ENCODE measurements at regions not wholly inside any gene's neighbourhood (a gene's known extent, or its start where the extent isn't known, plus 50 kb on each side); places are given as distances from the start of the nearest gene placed in this dataset.
A peak's percentile ranks its signal among the peaks of the same experiment; 100 is the strongest.

GRCh38 chr15:38058596-38059075 lies 124.2 kb downstream of the TMCO5A start:
- DNase-seq = no peak
- CTCF ChIA-PET = no interaction called here
- no peaks in the 10 kb centered on the region for H3K36me3 Mint-ChIP-seq

GRCh38 chr15:38059665-38060064 lies 125.2 kb downstream of the TMCO5A start:
- H3K27me3 Mint-ChIP-seq = peaks cover 4% of the 10 kb centered on the region
- no peak for DNase-seq
- no peak overlapping the region for H3K4me3 Mint-ChIP-seq
- no peaks in the 10 kb centered on the region for H3K9me3 Mint-ChIP-seq
- no peaks in the 10 kb centered on the region for H3K4me1 Mint-ChIP-seq
- no peaks in the 10 kb centered on the region for H3K36me3 Mint-ChIP-seq
- CTCF ChIA-PET = no interaction called here
- H3K27ac Mint-ChIP-seq = no peak overlapping the region

More at GRCh38 chr15:38058596-38059075, 124.2 kb downstream of the TMCO5A start:
- Mint-ChIP-seq H3K27me3 (peaks cover 4% of the 10 kb centered on the region), H3K9me3 (no peaks in the 10 kb centered on the region), H3K27ac (no peak overlapping the region), H3K4me1 (no peaks in the 10 kb centered on the region), H3K4me3 (no peak overlapping the region)

- no peaks in the 10 kb centered on the region for H3K9me3 Mint-ChIP-seq
- CTCF ChIA-PET = no interaction called here
- H3K36me3 Mint-ChIP-seq = no peaks in the 10 kb centered on the region
- H3K27me3 Mint-ChIP-seq = peaks cover 4% of the 10 kb centered on the region
- no peak overlapping the region for H3K27ac Mint-ChIP-seq
- H3K4me3 Mint-ChIP-seq = no peak overlapping the region
- no peaks in the 10 kb centered on the region for H3K4me1 Mint-ChIP-seq
- DNase-seq = no peak
Measured at GRCh38 chr15:38061856-38062649, 127.6 kb downstream of the TMCO5A start.

- CTCF ChIA-PET = no interaction called here
- H3K27ac Mint-ChIP-seq = no peak overlapping the region
- no peak overlapping the region for H3K4me3 Mint-ChIP-seq
- peaks cover 4% of the 10 kb centered on the region for H3K27me3 Mint-ChIP-seq
- H3K9me3 Mint-ChIP-seq = no peaks in the 10 kb centered on the region
- no peaks in the 10 kb centered on the region for H3K36me3 Mint-ChIP-seq
- DNase-seq = no peak
- H3K4me1 Mint-ChIP-seq = no peaks in the 10 kb centered on the region
Measured at GRCh38 chr15:38062696-38063095, 128.3 kb downstream of the TMCO5A start.

GRCh38 chr15:38065721-38066345 lies 131.4 kb downstream of the TMCO5A start:
- H3K36me3 Mint-ChIP-seq = no peaks in the 10 kb centered on the region
- H3K27me3 Mint-ChIP-seq = peaks cover 19% of the 10 kb centered on the region
- no peaks in the 10 kb centered on the region for H3K9me3 Mint-ChIP-seq
- H3K4me3 Mint-ChIP-seq = no peak overlapping the region
- peaks cover 7% of the 10 kb centered on the region for H3K4me1 Mint-ChIP-seq
- DNase-seq = no peak
- no peak overlapping the region for H3K27ac Mint-ChIP-seq
- CTCF ChIA-PET = no interaction called here

GRCh38 chr15:38066612-38067011 lies 132.2 kb downstream of the TMCO5A start:
- H3K36me3 Mint-ChIP-seq = no peaks in the 10 kb centered on the region
- CTCF ChIA-PET = no interaction called here
- H3K4me3 Mint-ChIP-seq = no peak overlapping the region
- H3K9me3 Mint-ChIP-seq = no peaks in the 10 kb centered on the region
- H3K27ac Mint-ChIP-seq = no peak overlapping the region
- DNase-seq = no peak
- peaks cover 23% of the 10 kb centered on the region for H3K27me3 Mint-ChIP-seq
- H3K4me1 Mint-ChIP-seq = peaks cover 7% of the 10 kb centered on the region

- H3K9me3 Mint-ChIP-seq = no peaks in the 10 kb centered on the region
- H3K27ac Mint-ChIP-seq = no peak overlapping the region
- no peak overlapping the region for H3K4me3 Mint-ChIP-seq
- peaks cover 45% of the 10 kb centered on the region for H3K27me3 Mint-ChIP-seq
- DNase-seq = peak; percentile 33
- H3K36me3 Mint-ChIP-seq = no peaks in the 10 kb centered on the region
- H3K4me1 Mint-ChIP-seq = peaks cover 18% of the 10 kb centered on the region
- CTCF ChIA-PET = interaction anchor here (0.6 kb wide), 1 partner anchor 72 kb away, joined by 3 read pairs; no protein-coding TSS in a partner anchor
Measured at GRCh38 chr15:38068626-38069391, 134.4 kb downstream of the TMCO5A start.

GRCh38 chr15:38069511-38070011 lies 135.1 kb downstream of the TMCO5A start:
- CTCF ChIA-PET = interaction anchor here (0.6 kb wide), 1 partner anchor 73 kb away, joined by 3 read pairs; no protein-coding TSS in a partner anchor
- Mint-ChIP-seq H3K36me3 (no peaks in the 10 kb centered on the region), H3K9me3 (no peaks in the 10 kb centered on the region), H3K4me3 (no peak overlapping the region), H3K27me3 (peaks cover 52% of the 10 kb centered on the region), H3K4me1 (peaks cover 18% of the 10 kb centered on the region), H3K27ac (no peak overlapping the region)
- DNase-seq = no peak

- CTCF ChIA-PET = no interaction called here
- peaks cover 55% of the 10 kb centered on the region for H3K27me3 Mint-ChIP-seq
- H3K9me3 Mint-ChIP-seq = no peaks in the 10 kb centered on the region
- H3K36me3 Mint-ChIP-seq = no peaks in the 10 kb centered on the region
- no peak overlapping the region for H3K4me3 Mint-ChIP-seq
- DNase-seq = no peak
- no peak overlapping the region for H3K27ac Mint-ChIP-seq
- peaks cover 18% of the 10 kb centered on the region for H3K4me1 Mint-ChIP-seq
Measured at GRCh38 chr15:38070778-38071177, 136.3 kb downstream of the TMCO5A start.

GRCh38 chr15:38071211-38071972 lies 137.0 kb downstream of the TMCO5A start:
- CTCF ChIA-PET = no interaction called here
- Mint-ChIP-seq H3K36me3 (no peaks in the 10 kb centered on the region), H3K27me3 (peaks cover 52% of the 10 kb centered on the region), H3K4me1 (peaks cover 18% of the 10 kb centered on the region), H3K9me3 (no peaks in the 10 kb centered on the region), H3K27ac (no peak overlapping the region), H3K4me3 (no peak overlapping the region)
- no peak for DNase-seq

GRCh38 chr15:38072007-38072347 lies 137.5 kb downstream of the TMCO5A start:
- CTCF ChIA-PET = interaction anchor here (1.4 kb wide), 1 partner anchor 12 kb away, joined by 4 read pairs; no protein-coding TSS in a partner anchor
- no peak for DNase-seq
- Mint-ChIP-seq H3K4me3 (no peak overlapping the region), H3K9me3 (no peaks in the 10 kb centered on the region), H3K4me1 (peaks cover 18% of the 10 kb centered on the region), H3K27ac (no peak overlapping the region), H3K27me3 (peaks cover 56% of the 10 kb centered on the region), H3K36me3 (no peaks in the 10 kb centered on the region)

GRCh38 chr15:38072348-38073177 lies 138.1 kb downstream of the TMCO5A start:
- H3K4me3 Mint-ChIP-seq = peak overlapping the region; percentile 41

More at GRCh38 chr15:38072348-38073177, 138.1 kb downstream of the TMCO5A start:
- H3K27ac Mint-ChIP-seq = no peak overlapping the region
- CTCF ChIA-PET = interaction anchor here (1.4 kb wide), 1 partner anchor 11 kb away, joined by 4 read pairs; no protein-coding TSS in a partner anchor
- DNase-seq = peak; percentile 27
- H3K27me3 Mint-ChIP-seq = peaks cover 56% of the 10 kb centered on the region
- peaks cover 18% of the 10 kb centered on the region for H3K4me1 Mint-ChIP-seq
- H3K9me3 Mint-ChIP-seq = no peaks in the 10 kb centered on the region
- H3K36me3 Mint-ChIP-seq = no peaks in the 10 kb centered on the region
